HEK293 (cell line): ENCODE measurements at regions not wholly inside any gene's neighbourhood (a gene's known extent, or its start where the extent isn't known, plus 50 kb on each side); places are given as distances from the start of the nearest gene placed in this dataset.

ENCODE experiments used
- CTCF ChIA-PET: fragments of 350-600 bp; formaldehyde crosslinking; extraction: SDS; loops from one replicate; lab custom pipeline; 2021; ENCODE audit warnings: antibody characterized with exemption; lab: Yijun Ruan, JAX
- POLR2A ChIA-PET: fragments of 300-600 bp; formaldehyde crosslinking; extraction: SDS; loops from one replicate; lab custom pipeline; 2020; ENCODE audit warnings: antibody characterized with exemption, inconsistent platforms; lab: Yijun Ruan, JAX
- H3K27ac ChIP-seq: fragments of 200-500 bp; sonication (Bioruptor generic); 2 replicates; pipeline ENCODE4 v1.5.1; 2014; ENCODE audit warnings: low read depth, low read length, control low read depth, inconsistent platforms; ENCODE audit errors: extremely low read depth
- H3K36me3 ChIP-seq, 2 experiments: fragments of 200-500 bp in 1 of 2; sonication (Bioruptor generic) in 1 of 2; 1 replicate in 1 of 2; 2 replicates in 1 of 2; pipeline ENCODE4 v1.5.1; 2014 to 2017; ENCODE audit warnings: inconsistent platforms in 2 of 2, low read length in 2 of 2; ENCODE audit not compliant: control insufficient read depth in 2 of 2, insufficient read depth in 1 of 2
- H3K4me1 ChIP-seq: fragments of 200-500 bp; sonication (Bioruptor generic); 2 replicates; pipeline ENCODE4 v1.5.1; 2014; ENCODE audit warnings: mild to moderate bottlenecking, low read length, inconsistent platforms; ENCODE audit not compliant: control insufficient read depth, insufficient read depth
- H3K4me3 ChIP-seq: 2 replicates; pipeline ENCODE4 v1.5.1; 2011; ENCODE audit warnings: low read depth, mild to moderate bottlenecking, control low read depth, low read length, moderate library complexity
- H3K9me3 ChIP-seq: fragments of 200-500 bp; sonication (Bioruptor generic); 2 replicates; pipeline ENCODE4 v1.5.1; 2014; ENCODE audit warnings: low read depth, low read length, inconsistent platforms; ENCODE audit not compliant: control insufficient read depth, insufficient read depth
- BCL6B ChIP-seq: fragments of 450-650 bp; formaldehyde crosslinking; IDR thresholded peaks from 2 replicates; pipeline ENCODE4 v1.5.1; 2017; ENCODE audit warnings: missing biosample characterization, missing genetic modification characterization
- FEZF1 ChIP-seq: fragments of 450-650 bp; formaldehyde crosslinking; IDR thresholded peaks from 2 replicates; pipeline ENCODE4 v1.5.1; 2016; ENCODE audit warnings: missing biosample characterization, missing genetic modification characterization
- MYNN ChIP-seq: fragments of 450-650 bp; formaldehyde crosslinking; IDR thresholded peaks from 2 replicates; pipeline ENCODE4 v1.5.1; 2016; ENCODE audit warnings: missing biosample characterization, missing genetic modification characterization, borderline replicate concordance
- OSR2 ChIP-seq: fragments of 450-650 bp; formaldehyde crosslinking; IDR thresholded peaks from 2 replicates; pipeline ENCODE4 v1.5.1; 2016; ENCODE audit warnings: missing biosample characterization, missing genetic modification characterization
- REPIN1 ChIP-seq: fragments of 450-650 bp; formaldehyde crosslinking; IDR thresholded peaks from 2 replicates; pipeline ENCODE4 v1.5.1; 2017; ENCODE audit warnings: missing biosample characterization, missing genetic modification characterization, low read depth
- ZBTB44 ChIP-seq: fragments of 450-650 bp; IDR thresholded peaks from 2 replicates; pipeline ENCODE4 v1.5.1; 2018; ENCODE audit warnings: missing biosample characterization, mild to moderate bottlenecking, missing genetic modification characterization
- ZBTB8A ChIP-seq: fragments of 450-650 bp; formaldehyde crosslinking; IDR thresholded peaks from 2 replicates; pipeline ENCODE4 v1.5.1; 2016; ENCODE audit warnings: missing biosample characterization, missing genetic modification characterization
- ZFHX2 ChIP-seq: fragments of 450-650 bp; formaldehyde crosslinking; conservative IDR thresholded peaks from 2 replicates; pipeline ENCODE4 v1.5.1; 2016; ENCODE audit warnings: missing biosample characterization, missing genetic modification characterization
- ZNF155 ChIP-seq: fragments of 450-650 bp; formaldehyde crosslinking; IDR thresholded peaks from 2 replicates; pipeline ENCODE4 v1.5.1; 2016; ENCODE audit warnings: missing biosample characterization, missing genetic modification characterization
- ZNF157 ChIP-seq: fragments of 450-650 bp; formaldehyde crosslinking; IDR thresholded peaks from 2 replicates; pipeline ENCODE4 v1.5.1; 2016; ENCODE audit warnings: missing biosample characterization, missing genetic modification characterization
- ZNF175 ChIP-seq: fragments of 450-650 bp; formaldehyde crosslinking; IDR thresholded peaks from 2 replicates; pipeline ENCODE4 v1.5.1; 2016; ENCODE audit warnings: missing biosample characterization, missing genetic modification characterization
- ZNF214 ChIP-seq: fragments of 450-650 bp; formaldehyde crosslinking; IDR thresholded peaks from 2 replicates; pipeline ENCODE4 v1.5.1; 2017; ENCODE audit warnings: missing biosample characterization, mild to moderate bottlenecking, missing genetic modification characterization, borderline replicate concordance
- ZNF23 ChIP-seq: fragments of 450-650 bp; formaldehyde crosslinking; IDR thresholded peaks from 2 replicates; pipeline ENCODE4 v1.5.1; 2016; ENCODE audit warnings: missing biosample characterization, missing genetic modification characterization, borderline replicate concordance
- ZNF24 ChIP-seq: fragments of 450-650 bp; formaldehyde crosslinking; IDR thresholded peaks from 2 replicates; pipeline ENCODE4 v1.5.1; 2016; ENCODE audit warnings: missing biosample characterization, missing genetic modification characterization
- ZNF280C ChIP-seq: fragments of 450-650 bp; formaldehyde crosslinking; IDR thresholded peaks from 2 replicates; pipeline ENCODE4 v1.5.1; 2016; ENCODE audit warnings: missing biosample characterization, missing genetic modification characterization
- ZNF335 ChIP-seq: fragments of 450-650 bp; formaldehyde crosslinking; conservative IDR thresholded peaks from 2 replicates; pipeline ENCODE4 v1.5.1; 2016; ENCODE audit warnings: missing biosample characterization, missing genetic modification characterization
- ZNF362 ChIP-seq: fragments of 450-650 bp; formaldehyde crosslinking; IDR thresholded peaks from 2 replicates; pipeline ENCODE4 v1.5.1; 2016; ENCODE audit warnings: missing biosample characterization, missing genetic modification characterization
- ZNF391 ChIP-seq: fragments of 450-650 bp; formaldehyde crosslinking; IDR thresholded peaks from 2 replicates; pipeline ENCODE4 v1.5.1; 2016; ENCODE audit warnings: low read depth, missing biosample characterization, missing genetic modification characterization, borderline replicate concordance
- ZNF394 ChIP-seq: fragments of 450-650 bp; formaldehyde crosslinking; IDR thresholded peaks from 2 replicates; pipeline ENCODE4 v1.5.1; 2016; ENCODE audit warnings: missing biosample characterization, missing genetic modification characterization, mild to moderate bottlenecking, moderate library complexity, borderline replicate concordance
- ZNF560 ChIP-seq: fragments of 450-650 bp; formaldehyde crosslinking; IDR thresholded peaks from 2 replicates; pipeline ENCODE4 v1.5.1; 2017; ENCODE audit warnings: missing biosample characterization, missing genetic modification characterization, borderline replicate concordance
- ZNF621 ChIP-seq: fragments of 450-650 bp; formaldehyde crosslinking; IDR thresholded peaks from 2 replicates; pipeline ENCODE4 v1.5.1; 2017; ENCODE audit warnings: missing biosample characterization, missing genetic modification characterization
- ZNF624 ChIP-seq: fragments of 450-650 bp; formaldehyde crosslinking; IDR thresholded peaks from 2 replicates; pipeline ENCODE4 v1.5.1; 2017; ENCODE audit warnings: missing biosample characterization, missing genetic modification characterization
- ZNF626 ChIP-seq: fragments of 450-650 bp; sonication (Bioruptor Pico); formaldehyde crosslinking; IDR thresholded peaks from 2 replicates; pipeline ENCODE4 v1.5.1; 2018; ENCODE audit warnings: missing biosample characterization, missing genetic modification characterization, inconsistent platforms
- ZNF629 ChIP-seq: fragments of 450-650 bp; formaldehyde crosslinking; IDR thresholded peaks from 2 replicates; pipeline ENCODE4 v1.5.1; 2017; ENCODE audit warnings: missing biosample characterization, missing genetic modification characterization
- ZSCAN18 ChIP-seq: fragments of 450-650 bp; formaldehyde crosslinking; IDR thresholded peaks from 2 replicates; pipeline ENCODE4 v1.5.1; 2016; ENCODE audit warnings: missing biosample characterization, missing genetic modification characterization

GRCh38 chr3:178079966-178080365, 456.3 kb upstream of the KCNMB2 start:
- Histone ChIP-seq H3K36me3 (no peaks in the 10 kb centered on the region), H3K4me1 (peaks cover 7% of the 10 kb centered on the region; the same call in 1 of the 2 replicates), H3K27ac (no peak overlapping the region), H3K4me3 (no peak overlapping the region), H3K9me3 (no peaks in the 10 kb centered on the region)
- CTCF ChIA-PET = no interaction called here
- POLR2A ChIA-PET = no interaction called here
- TF ChIP-seq ZNF155 (tag by site-specific recombination) (no peak), REPIN1 (tag by site-specific recombination) (no peak), ZNF362 (tag by site-specific recombination) (no peak), MYNN (tag by site-specific recombination) (no peak), ZSCAN18 (tag by site-specific recombination) (no peak), ZNF629 (tag by site-specific recombination) (no peak), ZNF335 (tag by site-specific recombination) (no peak), ZNF24 (no peak), ZBTB44 (tag by site-specific recombination) (no peak), ZNF23 (tag by site-specific recombination) (no peak), ZNF214 (tag by site-specific recombination) (no peak), OSR2 (tag by site-specific recombination) (no peak), ZNF626 (tag by site-specific recombination) (no peak)

- Histone ChIP-seq H3K4me1 (peaks cover 7% of the 10 kb centered on the region; the same call in 1 of the 2 replicates), H3K9me3 (no peaks in the 10 kb centered on the region), H3K4me3 (no peak overlapping the region), H3K36me3 (no peaks in the 10 kb centered on the region), H3K27ac (no peak overlapping the region)
- POLR2A ChIA-PET = no interaction called here
- CTCF ChIA-PET = interaction anchor here (0.6 kb wide), 1 partner anchor 1233 kb away, joined by 5 read pairs; no protein-coding TSS in a partner anchor
- no peak for TF ChIP-seq ZNF280C (tag by site-specific recombination)
- no peak for TF ChIP-seq ZNF621
- TF ChIP-seq ZNF394 (tag by site-specific recombination) = no peak
- TF ChIP-seq ZNF157 = no peak
- TF ChIP-seq ZFHX2 (tag by site-specific recombination) = no peak
- no peak for TF ChIP-seq ZNF560 (tag by site-specific recombination)
- TF ChIP-seq FEZF1 (tag by site-specific recombination) = no peak
- TF ChIP-seq ZNF175 (tag by site-specific recombination) = no peak
- no peak for TF ChIP-seq ZNF391 (tag by site-specific recombination)
- no peak for TF ChIP-seq ZBTB8A (tag by site-specific recombination)
- no peak for TF ChIP-seq ZNF624 (tag by site-specific recombination)
- no peak for TF ChIP-seq BCL6B (tag by site-specific recombination)
Observed at GRCh38 chr3:178082326-178082906, 453.8 kb upstream of the KCNMB2 start.
